ENCODE measurements at regions not wholly inside any gene's neighbourhood (a gene's known extent, or its start where the extent isn't known, plus 50 kb on each side); places are given as distances from the start of the nearest gene placed in this dataset.

GRCh38 chrX:16491461-16491860 lies 158.5 kb upstream of the S100G start:
- POLR2A ChIA-PET: no interaction called here
- H3K27ac Mint-ChIP-seq: no peak overlapping the region
- H3K27me3 Mint-ChIP-seq: no peaks in the 10 kb centered on the region
- no peak overlapping the region for H3K4me3 Mint-ChIP-seq
- DNase-seq: no peak
- CTCF ChIA-PET: interaction anchor here (0.5 kb wide), 1 partner anchor 929 kb away, joined by 4 read pairs; no protein-coding TSS in a partner anchor
- H3K4me1 Mint-ChIP-seq: no peaks in the 10 kb centered on the region
- H3K36me3 Mint-ChIP-seq (ENCODE audit: low read depth): no peaks in the 10 kb centered on the region
- no peaks in the 10 kb centered on the region for H3K9me3 Mint-ChIP-seq

- H3K36me3 Mint-ChIP-seq (ENCODE audit: low read depth): no peaks in the 10 kb centered on the region
- no peak for DNase-seq
- H3K4me1 Mint-ChIP-seq: no peaks in the 10 kb centered on the region
- POLR2A ChIA-PET: no interaction called here
- no peaks in the 10 kb centered on the region for H3K27me3 Mint-ChIP-seq
- no peak overlapping the region for H3K27ac Mint-ChIP-seq
- CTCF ChIA-PET: interaction anchor here (0.6 to 1.0 kb wide), 3 partner anchors 48 to 173 kb away, joined by 3 read pairs; no protein-coding TSS in a partner anchor
- H3K4me3 Mint-ChIP-seq: no peak overlapping the region
- H3K9me3 Mint-ChIP-seq: no peaks in the 10 kb centered on the region
Observed at GRCh38 chrX:16496175-16496574, 153.8 kb upstream of the S100G start.

- H3K36me3 Mint-ChIP-seq (ENCODE audit: low read depth): no peaks in the 10 kb centered on the region
Observed at GRCh38 chrX:16511796-16512776, 137.9 kb upstream of the S100G start.

GRCh38 chrX:16516232-16516876 lies 133.6 kb upstream of the S100G start:
- POLR2A ChIA-PET: no interaction called here
- Mint-ChIP-seq H3K4me1 (no peaks in the 10 kb centered on the region), H3K9me3 (peaks cover 2% of the 10 kb centered on the region), H3K27me3 (no peaks in the 10 kb centered on the region), H3K27ac (no peak overlapping the region), H3K36me3 (ENCODE audit: low read depth) (no peaks in the 10 kb centered on the region), H3K4me3 (no peak overlapping the region)
- CTCF ChIA-PET: no interaction called here
- no peak for DNase-seq

More at GRCh38 chrX:16511796-16512776, 137.9 kb upstream of the S100G start:
- Mint-ChIP-seq H3K9me3 (peaks cover 2% of the 10 kb centered on the region), H3K27ac (no peak overlapping the region), H3K4me3 (no peak overlapping the region), H3K27me3 (no peaks in the 10 kb centered on the region), H3K4me1 (no peaks in the 10 kb centered on the region)
- CTCF ChIA-PET: interaction anchor here (0.6 kb wide), 1 partner anchor 149 kb away, joined by 3 read pairs; no protein-coding TSS in a partner anchor
- POLR2A ChIA-PET: no interaction called here
- no peak for DNase-seq

GRCh38 chrX:16517039-16517605 lies 132.8 kb upstream of the S100G start:
- no peaks in the 10 kb centered on the region for H3K4me1 Mint-ChIP-seq
- no peak overlapping the region for H3K27ac Mint-ChIP-seq
- ChIA-PET POLR2A (no interaction called here), CTCF (no interaction called here)
- H3K27me3 Mint-ChIP-seq: no peaks in the 10 kb centered on the region
- no peak for DNase-seq
- H3K4me3 Mint-ChIP-seq: no peak overlapping the region
- H3K9me3 Mint-ChIP-seq: peaks cover 2% of the 10 kb centered on the region
- H3K36me3 Mint-ChIP-seq (ENCODE audit: low read depth): no peaks in the 10 kb centered on the region

GRCh38 chrX:16518131-16518530 lies 131.8 kb upstream of the S100G start:
- H3K27me3 Mint-ChIP-seq: no peaks in the 10 kb centered on the region
- peaks cover 2% of the 10 kb centered on the region for H3K9me3 Mint-ChIP-seq
- no peak for DNase-seq
- ChIA-PET CTCF (no interaction called here), POLR2A (no interaction called here)
- H3K4me1 Mint-ChIP-seq: no peaks in the 10 kb centered on the region
- H3K4me3 Mint-ChIP-seq: no peak overlapping the region
- no peaks in the 10 kb centered on the region for H3K36me3 Mint-ChIP-seq (ENCODE audit: low read depth)
- no peak overlapping the region for H3K27ac Mint-ChIP-seq

GRCh38 chrX:16524316-16524715 lies 125.6 kb upstream of the S100G start:
- Mint-ChIP-seq H3K27me3 (no peaks in the 10 kb centered on the region), H3K36me3 (ENCODE audit: low read depth) (peaks cover 13% of the 10 kb centered on the region), H3K4me1 (peaks cover 15% of the 10 kb centered on the region), H3K9me3 (peaks cover 8% of the 10 kb centered on the region), H3K4me3 (no peak overlapping the region), H3K27ac (no peak overlapping the region)
- ChIA-PET CTCF (no interaction called here), POLR2A (no interaction called here)
- no peak for DNase-seq

GRCh38 chrX:16526003-16526402 lies 124.0 kb upstream of the S100G start:
- POLR2A ChIA-PET: no interaction called here
- Mint-ChIP-seq H3K27ac (no peak overlapping the region), H3K4me1 (peaks cover 21% of the 10 kb centered on the region), H3K27me3 (no peaks in the 10 kb centered on the region), H3K36me3 (ENCODE audit: low read depth) (peaks cover 15% of the 10 kb centered on the region), H3K9me3 (peaks cover 8% of the 10 kb centered on the region), H3K4me3 (no peak overlapping the region)
- CTCF ChIA-PET: interaction anchor here (1.1 kb wide), 1 partner anchor 18 kb away, joined by 3 read pairs; no protein-coding TSS in a partner anchor
- DNase-seq: no peak

- H3K4me3 Mint-ChIP-seq: peak overlapping the region; percentile 11
- peak; percentile 50 for DNase-seq
- CTCF ChIA-PET: interaction anchor here (1.2 kb wide), 1 partner anchor 8 kb away, joined by 4 read pairs; no protein-coding TSS in a partner anchor
Observed at GRCh38 chrX:16528620-16529019, 121.3 kb upstream of the S100G start.

More at GRCh38 chrX:16528620-16529019, 121.3 kb upstream of the S100G start:
- Mint-ChIP-seq H3K36me3 (ENCODE audit: low read depth) (peaks cover 15% of the 10 kb centered on the region), H3K9me3 (peaks cover 8% of the 10 kb centered on the region), H3K27me3 (no peaks in the 10 kb centered on the region), H3K4me1 (peaks cover 21% of the 10 kb centered on the region), H3K27ac (peak overlapping the region; percentile 80)
- POLR2A ChIA-PET: no interaction called here

Data from activated CD4-positive, alpha-beta T cell treated with anti-CD3 and anti-CD28 coated beads, Interleukin-2, amount 10 ng/mL, durations not matched to agents 7 days and 5 days (primary cell).